ENCODE measurements at regions not wholly inside any gene's neighbourhood (a gene's known extent, or its start where the extent isn't known, plus 50 kb on each side); places are given as distances from the start of the nearest gene placed in this dataset.

DNA sequence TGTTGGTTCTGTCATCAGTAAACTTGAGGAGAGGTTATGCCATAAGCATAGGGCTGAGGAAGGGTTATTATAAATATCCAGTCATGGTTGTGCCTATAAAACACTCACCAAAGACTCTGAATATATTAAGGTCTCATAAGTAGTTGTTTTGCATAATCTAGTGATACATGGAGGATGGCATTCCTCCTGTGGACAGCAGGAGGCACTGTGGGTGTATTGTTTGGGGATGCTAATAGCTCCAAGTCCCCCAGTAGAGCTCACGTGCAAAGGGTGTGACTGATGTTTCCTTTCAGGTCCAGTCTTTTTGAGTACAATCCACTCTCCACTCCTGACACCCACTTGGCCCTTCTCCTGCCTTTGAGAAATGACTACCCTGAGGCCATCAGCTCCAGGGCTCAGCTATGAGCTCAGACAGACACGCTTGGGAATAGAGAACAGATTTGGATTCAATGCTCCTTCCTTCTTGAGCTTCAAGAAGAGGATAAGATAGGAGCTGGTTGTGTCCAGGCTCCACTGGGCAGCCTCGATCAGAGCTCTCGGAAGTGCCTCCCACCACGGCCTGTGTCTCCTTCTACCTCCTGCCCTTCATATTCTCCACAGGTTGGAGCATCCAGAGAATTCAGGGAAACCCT lies 85.2 kb upstream of the IGLL5 start:
- DNase-seq (ENCODE audit: low spot score), result no peak

- DNase-seq (ENCODE audit: low spot score), result no peak
These were observed 84.2 kb upstream of the IGLL5 start for GRCh38 chr22:22803285-22803853.

DNA sequence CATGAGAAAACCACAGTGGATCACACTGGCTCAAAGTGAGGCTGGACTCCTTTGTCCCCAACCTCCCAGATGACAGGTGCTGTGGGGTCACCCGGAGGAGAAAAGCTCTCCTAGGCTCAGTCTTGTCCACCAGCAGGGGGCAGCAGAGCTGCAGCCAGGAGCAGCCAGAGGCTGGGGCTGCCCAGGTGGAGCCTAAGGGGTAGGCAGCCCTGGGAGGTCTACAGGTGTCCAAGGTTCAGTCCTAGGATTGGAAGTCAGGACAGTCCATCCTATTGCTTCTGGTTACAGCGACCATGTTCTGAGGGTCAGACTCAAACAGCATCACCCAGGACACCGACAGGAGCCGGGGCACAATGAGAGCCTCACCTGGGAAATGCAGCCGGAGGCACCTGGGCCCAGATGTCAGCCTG lies 77.6 kb upstream of the IGLL5 start:
- DNase-seq (ENCODE audit: low spot score), result no peak

DNA sequence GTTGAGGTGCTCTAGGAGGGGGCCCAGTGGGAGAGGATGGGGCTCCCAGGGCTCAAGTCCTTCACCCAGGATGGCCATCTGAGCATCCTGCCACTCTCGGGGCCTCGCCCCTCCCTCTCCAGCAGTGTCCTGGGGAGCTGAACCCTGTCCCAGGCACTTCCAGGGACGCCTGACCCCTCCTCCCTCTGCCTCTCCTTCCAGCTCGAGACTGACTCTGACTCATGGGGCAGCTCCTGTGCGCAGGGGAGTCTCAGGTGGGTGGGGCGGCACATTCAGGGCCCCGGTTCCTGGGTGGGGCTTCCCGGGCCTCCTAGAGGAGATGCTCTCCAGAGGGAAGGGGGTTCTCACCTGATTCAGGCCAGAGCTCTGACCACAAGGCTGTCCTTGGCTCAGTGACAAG lies 77.1 kb upstream of the IGLL5 start:
- no peak for DNase-seq (ENCODE audit: low spot score)

GRCh38 chr22:22811016-22812009 lies 76.3 kb upstream of the IGLL5 start:
- DNase-seq (ENCODE audit: low spot score), result no peak

GRCh38 chr22:22812031-22812905 lies 75.3 kb upstream of the IGLL5 start:
- DNase-seq (ENCODE audit: low spot score), result no peak

DNA sequence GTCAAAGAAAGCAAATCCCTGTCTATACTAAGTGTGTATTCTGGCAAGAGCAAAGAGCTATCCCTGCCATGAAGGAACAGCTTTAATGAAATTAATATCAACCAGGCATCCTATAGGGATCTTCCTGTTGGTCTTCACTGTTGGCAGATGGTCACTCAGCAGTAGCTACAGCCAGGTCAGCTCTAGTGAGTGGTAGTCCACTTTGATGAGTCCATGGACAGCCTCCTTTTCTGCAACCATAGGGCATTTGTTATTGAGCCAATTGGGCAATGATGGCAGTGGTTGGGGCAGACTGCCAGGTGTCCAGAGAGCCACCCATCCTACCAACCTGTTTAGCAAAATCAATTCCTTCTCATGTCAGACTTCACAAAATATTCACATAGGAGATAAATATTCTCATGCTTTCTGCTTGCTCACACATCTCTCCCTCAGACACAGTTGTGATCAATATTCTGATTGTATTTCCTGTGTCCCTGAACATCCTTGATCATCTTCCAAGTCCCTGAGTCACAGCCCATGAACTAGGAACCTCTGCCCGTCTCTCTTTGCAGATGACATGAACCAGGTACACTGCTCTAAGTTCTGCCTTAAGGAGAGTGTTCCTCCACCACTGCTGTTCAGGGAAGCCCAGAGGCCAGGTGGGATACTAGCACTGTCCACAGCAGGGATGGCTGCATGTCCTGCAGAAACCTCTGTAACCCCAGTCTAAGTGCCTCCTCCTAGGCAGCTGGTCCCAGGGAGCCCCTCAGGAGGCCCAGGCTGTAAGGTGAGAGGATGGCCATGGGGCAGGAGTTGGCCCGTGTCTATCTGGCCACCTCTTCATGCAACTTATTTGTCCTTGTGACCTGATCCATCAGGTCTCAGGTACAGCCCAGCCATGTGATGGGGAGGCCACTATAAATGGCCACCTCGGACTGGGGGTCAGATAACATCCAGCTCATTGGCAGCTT lies 74.2 kb upstream of the IGLL5 start:
- DNase-seq (ENCODE audit: low spot score), result no peak

DNA sequence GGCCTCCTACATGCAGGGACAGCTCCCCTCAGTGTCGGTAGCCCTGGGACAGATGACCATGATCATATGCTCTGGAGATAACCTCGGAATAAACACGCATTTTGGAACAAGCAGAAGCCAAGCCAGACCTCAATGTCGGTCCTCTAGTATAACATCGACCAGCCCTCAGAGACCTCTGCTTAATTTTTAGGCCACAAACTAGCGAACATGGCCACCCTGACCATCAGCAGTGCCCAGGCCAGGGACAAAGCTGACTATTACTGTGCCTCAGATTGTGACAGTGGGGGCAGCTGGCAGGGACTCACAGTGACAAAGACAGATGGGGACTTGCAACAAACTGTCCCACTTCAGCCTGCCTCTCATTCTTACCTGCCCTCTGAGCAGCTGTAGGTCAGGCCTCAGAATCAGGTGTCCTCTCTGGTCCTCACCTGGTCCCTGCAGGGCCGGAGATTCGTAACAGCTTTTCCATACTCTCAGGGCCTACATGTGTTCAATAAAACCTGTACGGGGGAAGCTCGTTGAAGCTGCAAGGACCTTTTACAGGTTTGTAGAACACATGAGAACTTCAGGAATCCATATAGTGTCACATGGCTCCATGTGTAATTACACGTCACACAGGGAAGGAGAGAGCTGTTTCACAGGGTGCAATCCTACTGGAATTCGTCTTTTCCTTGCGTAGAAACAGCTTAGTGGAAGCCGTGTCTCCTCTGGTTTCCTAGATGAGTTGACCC lies 72.8 kb upstream of the IGLL5 start:
- DNase-seq (ENCODE audit: low spot score), result no peak

- DNase-seq (ENCODE audit: low spot score), result no peak
These were observed 72.0 kb upstream of the IGLL5 start for GRCh38 chr22:22815397-22816170.

GRCh38 chr22:22816171-22816514 lies 71.5 kb upstream of the IGLL5 start:
- DNase-seq (ENCODE audit: low spot score), result no peak

DNA sequence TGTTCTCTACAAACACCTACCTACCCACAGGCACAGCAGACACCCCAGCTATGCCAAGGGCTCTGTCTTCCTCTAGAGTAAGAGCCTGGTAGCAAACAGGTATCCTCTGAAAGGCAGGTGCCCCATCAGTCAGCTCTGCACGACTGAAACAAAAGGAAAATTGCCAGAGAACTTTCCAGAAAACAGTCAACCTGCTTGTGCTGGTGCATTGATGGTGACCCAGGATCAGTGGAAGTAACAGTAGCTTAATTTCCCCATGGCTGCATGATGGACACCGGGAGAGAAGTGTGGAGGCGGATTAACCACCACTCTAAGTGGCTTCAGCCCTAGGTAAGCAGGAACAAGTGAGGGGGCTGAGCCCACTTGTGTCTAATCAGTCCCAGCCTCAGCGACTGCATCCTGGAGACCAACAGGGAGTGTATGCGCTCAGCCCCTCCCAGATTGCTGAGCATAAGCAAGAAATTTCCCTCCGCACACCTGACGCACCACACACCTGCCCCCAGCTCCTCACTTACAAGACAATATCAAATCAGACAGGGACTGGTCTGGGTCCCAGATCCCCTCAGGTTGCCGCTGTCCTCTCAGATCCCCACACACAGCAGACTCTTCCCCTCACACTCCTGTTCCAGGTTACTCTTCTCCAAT lies 70.7 kb upstream of the IGLL5 start:
- no peak for DNase-seq (ENCODE audit: low spot score)

- DNase-seq (ENCODE audit: low spot score), result no peak
These were observed 70.0 kb upstream of the IGLL5 start for GRCh38 chr22:22817468-22818201.

- no peak for DNase-seq (ENCODE audit: low spot score)
These were observed 69.4 kb upstream of the IGLL5 start for GRCh38 chr22:22818202-22818538.

GRCh38 chr22:22818861-22819855 lies 68.5 kb upstream of the IGLL5 start:
- DNase-seq (ENCODE audit: low spot score), result no peak

GRCh38 chr22:22820076-22820475 lies 67.5 kb upstream of the IGLL5 start:
- DNase-seq (ENCODE audit: low spot score), result no peak

GRCh38 chr22:22820626-22821025 lies 67.0 kb upstream of the IGLL5 start:
- no peak for DNase-seq (ENCODE audit: low spot score)

- no peak for DNase-seq (ENCODE audit: low spot score)
These were observed 66.3 kb upstream of the IGLL5 start for GRCh38 chr22:22821340-22821739.

Measured in A172 (cell line).